Calu3 (cell line): ENCODE measurements at regions not wholly inside any gene's neighbourhood (a gene's known extent, or its start where the extent isn't known, plus 50 kb on each side); places are given as distances from the start of the nearest gene placed in this dataset.

Source experiments
- BruUV-seq: library from RNA; stranded (reverse); fragments of 400-500 nt; replicated peaks from 2 replicates; lab custom pipeline; 2021; lab: Mats Ljungman, UMichigan
- CTCF ChIA-PET: fragments of 300-600 bp; sonication (Branson Sonifier 250); formaldehyde crosslinking; loops from one replicate; lab custom pipeline; 2022; ENCODE audit warnings: antibody characterized with exemption; lab: Charles Lee
- DNase-seq: peaks from one replicate; pipeline ENCODE4 v3.0.0; 2022
- H3K27ac Mint-ChIP-seq: one replicate; pipeline ENCODE4 v1.8.0; 2022; ENCODE audit warnings: mixed read lengths; ENCODE audit not compliant: unreplicated experiment
- H3K27me3 Mint-ChIP-seq: one replicate; pipeline ENCODE4 v1.8.0; 2022; ENCODE audit warnings: mixed read lengths; ENCODE audit not compliant: unreplicated experiment
- H3K36me3 Mint-ChIP-seq: one replicate; pipeline ENCODE4 v1.8.0; 2022; ENCODE audit warnings: mild to moderate bottlenecking, moderate library complexity, mixed read lengths; ENCODE audit not compliant: insufficient read depth, unreplicated experiment
- H3K4me1 Mint-ChIP-seq: one replicate; pipeline ENCODE4 v1.8.0; 2022; ENCODE audit warnings: mild to moderate bottlenecking, low read depth, mixed read lengths; ENCODE audit not compliant: unreplicated experiment
- H3K4me3 Mint-ChIP-seq: one replicate; pipeline ENCODE4 v1.8.0; 2022; ENCODE audit warnings: mild to moderate bottlenecking, low read depth, moderate library complexity, mixed read lengths; ENCODE audit not compliant: unreplicated experiment
- H3K9me3 Mint-ChIP-seq: one replicate; pipeline ENCODE4 v1.8.0; 2022; ENCODE audit warnings: low read depth, mixed read lengths; ENCODE audit not compliant: unreplicated experiment
- CTCF ChIP-seq: fragments of 200-600 bp; IDR thresholded peaks from one replicate; pipeline ENCODE4 v1.8.0; 2022; ENCODE audit warnings: antibody characterized with exemption; ENCODE audit not compliant: unreplicated experiment
- intact Hi-C: fragments of 100-400 bp; cut with micrococcal nuclease; formaldehyde crosslinking; loops from one replicate; pipeline ENCODE4 v1.10.0; 2022; ENCODE audit not compliant: unreplicated experiment

GRCh38 chr10:10629512-10629911 lies 388.2 kb upstream of the CELF2 start:
- TF ChIP-seq CTCF, result no peak
- DNase-seq, result no peak
- H3K27ac Mint-ChIP-seq, result no peak overlapping the region
- CTCF ChIA-PET, result no interaction called here
- BruUV-seq, result no TSS peak
- H3K4me1 Mint-ChIP-seq, result no peaks in the 10 kb centered on the region
- no peaks in the 10 kb centered on the region for H3K27me3 Mint-ChIP-seq
- intact Hi-C loops, result no loop called here
- peaks cover 3% of the 10 kb centered on the region for H3K9me3 Mint-ChIP-seq
- H3K36me3 Mint-ChIP-seq, result no peaks in the 10 kb centered on the region
- H3K4me3 Mint-ChIP-seq, result no peak overlapping the region

- no peak for DNase-seq
- BruUV-seq, result no TSS peak
- Mint-ChIP-seq H3K36me3 (no peaks in the 10 kb centered on the region), H3K4me1 (no peaks in the 10 kb centered on the region), H3K9me3 (peaks cover 3% of the 10 kb centered on the region), H3K4me3 (no peak overlapping the region), H3K27me3 (no peaks in the 10 kb centered on the region), H3K27ac (no peak overlapping the region)
- CTCF ChIA-PET, result no interaction called here
- intact Hi-C loops, result no loop called here
- no peak for TF ChIP-seq CTCF
Observed at GRCh38 chr10:10630281-10630680, 387.4 kb upstream of the CELF2 start.

- no peak overlapping the region for H3K4me3 Mint-ChIP-seq
- no TSS peak for BruUV-seq
Observed at GRCh38 chr10:10630782-10631181, 386.9 kb upstream of the CELF2 start.

GRCh38 chr10:10642189-10642588 lies 375.5 kb upstream of the CELF2 start:
- Mint-ChIP-seq H3K27ac (no peak overlapping the region), H3K4me1 (no peaks in the 10 kb centered on the region), H3K27me3 (peaks cover 9% of the 10 kb centered on the region), H3K4me3 (no peak overlapping the region), H3K36me3 (no peaks in the 10 kb centered on the region), H3K9me3 (peaks cover 7% of the 10 kb centered on the region)
- no peak for DNase-seq
- CTCF ChIA-PET, result no interaction called here
- no TSS peak for BruUV-seq
- no peak for TF ChIP-seq CTCF
- intact Hi-C loops, result no loop called here

More at GRCh38 chr10:10630782-10631181, 386.9 kb upstream of the CELF2 start:
- CTCF ChIA-PET, result no interaction called here
- Mint-ChIP-seq H3K27me3 (no peaks in the 10 kb centered on the region), H3K36me3 (no peaks in the 10 kb centered on the region), H3K9me3 (peaks cover 3% of the 10 kb centered on the region), H3K4me1 (no peaks in the 10 kb centered on the region), H3K27ac (no peak overlapping the region)
- no peak for DNase-seq
- intact Hi-C loops, result no loop called here
- no peak for TF ChIP-seq CTCF
